ENCODE measurements at regions not wholly inside any gene's neighbourhood (a gene's known extent, or its start where the extent isn't known, plus 50 kb on each side); places are given as distances from the start of the nearest gene placed in this dataset.

GRCh38 chr10:107931808-107932207 lies 767.3 kb upstream of the SORCS1 start:
- no TSS peak for BruUV-seq (replicated peaks)
- Histone ChIP-seq H3K9ac (ENCODE audit: low read length) (no peak overlapping the region), H3K27ac (ENCODE audit: low read depth, low read length) (no peak overlapping the region), H3K9me2 (ENCODE audit: insufficient read depth) (no peaks in the 10 kb centered on the region), H3K9me3 (ENCODE audit: control insufficient read depth in 1 of 2, insufficient read depth in 1 of 2, low read depth in 1 of 2, low read length in 2 of 2) (peaks cover 17 to 31% of the 10 kb centered on the region in 2 experiments; a peak in 3 of 4 replicates), H4K20me1 (ENCODE audit: insufficient read depth) (no peaks in the 10 kb centered on the region), H3K4me2 (ENCODE audit: low read length) (no peak overlapping the region), H3K79me2 (ENCODE audit: insufficient read depth, low read length) (no peaks in the 10 kb centered on the region), H3K4me3 (replicated peaks in 1 of 2; ENCODE audit: low read depth in 1 of 2, low read length in 2 of 2) (no peak overlapping the region), H3K4me1 (ENCODE audit: control insufficient read depth in 1 of 2, insufficient read depth in 2 of 2, low read length in 2 of 2) (no peaks in the 10 kb centered on the region), H2AFZ (ENCODE audit: low read depth, low read length, poor library complexity, severe bottlenecking) (no peak overlapping the region), H3K27me3 (ENCODE audit: insufficient read depth, low read length) (no peaks in the 10 kb centered on the region), H3K36me3 (ENCODE audit: control insufficient read depth in 1 of 2, insufficient read depth in 2 of 2, low read length in 2 of 2) (no peaks in the 10 kb centered on the region; a peak in 1 of 4 replicates)
- ChIA-PET POLR2A (no interaction called here), RAD21 (ENCODE audit: low non-redundant PET in 1 of 2, low total read pairs in 2 of 2, uncharacterized antibody in 2 of 2, unreplicated experiment in 2 of 2) (no interaction called here), CTCF (no interaction called here)
- intact Hi-C loops (cut with micrococcal nuclease): no loop called here
- DNase-seq (ENCODE audit: low read depth, low spot score): no peak
- ATAC-seq: no peak
- TF ChIP-seq CEBPB (IDR thresholded peaks at IDR 0.05; ENCODE audit: low read depth) (no peak), REST (IDR thresholded peaks at IDR 0.05; ENCODE audit: low read depth) (no peak)
- TF ChIP-seq, protein P1, sequence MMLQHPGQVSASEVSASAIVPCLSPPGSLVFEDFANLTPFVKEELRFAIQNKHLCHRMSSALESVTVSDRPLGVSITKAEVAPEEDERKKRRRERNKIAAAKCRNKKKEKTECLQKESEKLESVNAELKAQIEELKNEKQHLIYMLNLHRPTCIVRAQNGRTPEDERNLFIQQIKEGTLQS (IDR thresholded peaks at IDR 0.05): no peak

- Histone ChIP-seq H2AFZ (ENCODE audit: low read depth, low read length, poor library complexity, severe bottlenecking) (no peak overlapping the region), H3K9me2 (ENCODE audit: insufficient read depth) (no peaks in the 10 kb centered on the region), H3K36me3 (ENCODE audit: control insufficient read depth in 1 of 2, insufficient read depth in 2 of 2, low read length in 2 of 2) (no peaks in the 10 kb centered on the region; a peak in 1 of 4 replicates), H3K79me2 (ENCODE audit: insufficient read depth, low read length) (no peaks in the 10 kb centered on the region), H3K27ac (ENCODE audit: low read depth, low read length) (no peak overlapping the region), H3K27me3 (ENCODE audit: insufficient read depth, low read length) (no peaks in the 10 kb centered on the region), H3K4me3 (replicated peaks in 1 of 2; ENCODE audit: low read depth in 1 of 2, low read length in 2 of 2) (no peak overlapping the region), H3K4me1 (ENCODE audit: control insufficient read depth in 1 of 2, insufficient read depth in 2 of 2, low read length in 2 of 2) (no peaks in the 10 kb centered on the region), H4K20me1 (ENCODE audit: insufficient read depth) (no peaks in the 10 kb centered on the region), H3K9ac (ENCODE audit: low read length) (no peak overlapping the region), H3K4me2 (ENCODE audit: low read length) (no peak overlapping the region), H3K9me3 (ENCODE audit: control insufficient read depth in 1 of 2, insufficient read depth in 1 of 2, low read depth in 1 of 2, low read length in 2 of 2) (peaks cover 12 to 32% of the 10 kb centered on the region in 2 experiments; a peak in 3 of 4 replicates)
- BruUV-seq (replicated peaks): no TSS peak
- ChIA-PET CTCF (no interaction called here), POLR2A (no interaction called here), RAD21 (ENCODE audit: low non-redundant PET in 1 of 2, low total read pairs in 2 of 2, uncharacterized antibody in 2 of 2, unreplicated experiment in 2 of 2) (no interaction called here)
- no peak for TF ChIP-seq SP1 (IDR thresholded peaks at IDR 0.05; ENCODE audit: low read depth)
- no peak for TF ChIP-seq ZFX (IDR thresholded peaks at IDR 0.05)
- TF ChIP-seq, protein P1 (IDR thresholded peaks at IDR 0.05): no peak
- no peak for TF ChIP-seq SRF (IDR thresholded peaks at IDR 0.05; ENCODE audit: low read depth)
- TF ChIP-seq FOSL1 (IDR thresholded peaks at IDR 0.05; ENCODE audit: low read depth): no peak
- no peak for TF ChIP-seq YY1 (IDR thresholded peaks at IDR 0.05; ENCODE audit: extremely low read depth, insufficient replicate concordance, low read depth, low read length)
- no peak for TF ChIP-seq EZH2 (IDR thresholded peaks at IDR 0.05)
- TF ChIP-seq CBX3 (IDR thresholded peaks at IDR 0.05; ENCODE audit: low read depth): no peak
- intact Hi-C loops (cut with micrococcal nuclease): no loop called here
- ATAC-seq (no peak), DNase-seq (ENCODE audit: low read depth, low spot score) (no peak)
These were observed 765.5 kb upstream of the SORCS1 start for GRCh38 chr10:107930037-107930436.

Data from HCT116 (cell line).